ENCODE measurements at regions not wholly inside any gene's neighbourhood (a gene's known extent, or its start where the extent isn't known, plus 50 kb on each side); places are given as distances from the start of the nearest gene placed in this dataset.
"Not testable (repeated sequence)": the region's sequence is repeated elsewhere in the genome, so short reads cannot be mapped to it uniquely, and the experiment has no call there.

DNA sequence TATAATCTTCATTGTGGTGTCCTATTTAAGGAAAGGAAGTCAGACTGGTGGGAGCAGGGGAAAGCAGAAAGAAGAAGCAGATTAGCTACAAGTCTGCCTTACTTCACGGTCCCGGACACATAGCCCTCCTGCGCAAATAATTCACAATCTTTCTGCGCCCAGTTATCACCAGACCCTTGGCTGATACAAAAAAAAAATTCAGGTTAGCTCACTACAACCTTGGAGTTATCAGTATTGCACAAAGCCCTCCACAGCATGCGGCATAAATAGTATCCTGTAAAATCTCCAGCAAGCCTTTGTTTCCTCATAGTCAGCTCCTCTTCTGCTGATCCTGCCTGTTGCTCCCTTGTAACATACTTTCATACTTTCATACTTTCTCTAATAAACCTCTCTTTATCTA lies 148.6 kb upstream of the FUT9 start:
- DNase-seq: no peak

DNA sequence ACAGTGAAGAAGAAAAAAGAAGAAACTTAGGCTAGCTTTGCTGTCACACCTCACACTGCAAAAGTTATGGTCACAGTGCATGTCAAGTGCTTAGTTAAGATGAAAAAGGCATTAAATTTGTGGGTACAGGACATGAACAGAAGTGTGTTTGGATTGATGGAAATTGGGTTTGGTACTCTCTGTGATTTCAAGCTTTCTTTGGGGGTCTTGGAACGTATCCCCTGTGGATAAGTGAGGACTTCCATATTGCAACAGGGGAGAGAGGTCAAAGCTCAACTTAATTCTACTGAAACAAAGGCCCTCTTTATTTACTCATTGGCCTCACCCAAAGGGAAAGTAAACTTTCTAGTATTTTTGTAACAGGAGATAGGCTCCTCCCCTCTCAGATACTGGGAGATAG lies 138.3 kb upstream of the FUT9 start:
- no peak for DNase-seq

DNA sequence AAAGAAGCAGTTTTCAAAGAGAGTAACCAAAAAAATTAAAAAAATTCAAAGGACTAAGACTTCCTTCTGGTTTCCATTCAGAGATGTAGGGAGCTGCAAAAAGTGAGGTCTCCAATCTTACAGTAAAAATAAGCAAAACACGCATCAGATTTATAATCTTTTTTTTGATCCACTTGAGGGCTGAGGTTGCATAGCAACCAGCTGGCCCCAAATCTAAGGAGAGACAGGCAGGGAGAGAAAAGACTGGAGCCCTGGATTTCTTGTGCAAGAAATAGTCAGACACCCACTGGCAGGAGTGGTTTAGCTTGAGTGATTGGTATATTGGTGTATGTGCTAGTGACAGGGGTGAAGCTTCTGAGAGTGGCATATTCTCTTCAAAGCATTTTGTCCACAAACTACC lies 135.9 kb upstream of the FUT9 start:
- no peak for DNase-seq

DNA sequence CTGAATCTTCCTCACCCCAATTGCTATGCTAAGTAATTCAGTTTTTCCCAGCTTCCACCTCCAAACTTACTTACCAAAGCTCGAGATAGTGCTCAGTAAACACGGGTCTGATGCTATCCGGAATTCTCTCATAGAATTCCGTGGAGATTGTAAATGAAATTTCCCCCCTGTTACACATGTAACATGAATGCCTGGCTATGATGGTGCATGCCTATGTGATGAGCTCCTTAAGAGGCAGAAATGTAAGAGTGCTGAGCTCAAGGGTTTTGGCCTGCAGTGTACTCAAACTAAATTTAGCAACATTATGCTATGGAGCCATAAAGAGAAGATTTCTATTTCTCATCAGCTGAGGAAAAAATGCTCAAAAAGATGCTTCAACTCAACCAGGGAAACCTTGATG lies 133.4 kb upstream of the FUT9 start:
- DNase-seq: no peak

DNA sequence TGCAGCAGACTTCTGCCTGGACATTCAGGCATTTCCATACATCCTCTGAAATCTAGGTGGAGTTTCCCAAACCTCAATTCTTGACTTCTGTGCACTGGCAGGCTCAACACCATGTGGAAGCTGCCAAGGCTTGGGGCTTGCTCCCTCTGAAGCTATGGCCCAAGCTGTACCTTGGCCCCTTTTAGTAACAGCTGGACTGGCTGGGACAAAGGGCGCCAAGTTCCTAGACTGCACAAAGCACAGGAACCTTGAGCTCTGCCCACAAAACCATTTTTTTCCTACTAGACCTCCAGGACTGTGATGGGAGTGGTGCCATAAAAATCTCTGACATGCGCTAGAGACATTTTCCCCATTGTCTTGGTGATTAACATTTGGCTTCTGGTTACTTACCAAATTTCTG lies 127.1 kb upstream of the FUT9 start:
- not testable (repeated sequence) for DNase-seq

DNA sequence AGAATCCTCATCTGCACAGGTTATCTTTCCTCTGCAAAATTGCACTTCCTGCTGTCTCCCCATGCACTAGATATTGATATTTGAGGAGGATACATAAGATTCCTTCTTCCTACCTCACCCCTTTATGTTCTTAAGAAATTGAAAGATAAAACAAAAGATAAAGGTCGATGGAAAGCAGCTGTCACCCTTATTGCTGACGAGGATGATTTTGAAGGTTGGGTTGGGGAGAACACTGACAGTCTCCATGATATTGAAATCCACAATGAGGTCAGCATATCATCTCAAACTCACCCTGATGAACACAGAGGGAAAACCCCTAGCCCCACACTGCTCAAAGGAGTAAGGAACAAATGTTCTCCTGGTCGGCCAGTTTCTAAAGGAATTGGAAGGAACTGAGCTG lies 110.6 kb upstream of the FUT9 start:
- no peak for DNase-seq

DNA sequence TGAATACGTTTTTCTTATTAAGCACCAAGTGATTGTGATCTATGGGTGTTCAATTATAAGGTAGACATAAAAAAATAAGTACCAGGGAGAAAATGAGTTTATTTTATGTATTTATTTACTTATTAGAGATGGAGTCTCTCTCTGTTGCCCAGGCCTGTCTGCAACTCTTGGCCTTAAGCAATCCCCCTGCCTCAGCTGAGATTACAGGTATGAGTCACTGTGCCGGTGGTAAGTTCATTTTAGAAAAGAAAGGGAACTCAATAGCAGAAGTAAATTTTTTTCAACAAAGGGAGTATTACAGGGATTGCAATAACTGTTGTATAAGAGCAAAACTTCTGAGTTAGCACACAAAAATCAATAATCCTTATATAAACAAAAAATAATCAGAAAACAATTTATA lies 98.7 kb upstream of the FUT9 start:
- DNase-seq: no peak

DNA sequence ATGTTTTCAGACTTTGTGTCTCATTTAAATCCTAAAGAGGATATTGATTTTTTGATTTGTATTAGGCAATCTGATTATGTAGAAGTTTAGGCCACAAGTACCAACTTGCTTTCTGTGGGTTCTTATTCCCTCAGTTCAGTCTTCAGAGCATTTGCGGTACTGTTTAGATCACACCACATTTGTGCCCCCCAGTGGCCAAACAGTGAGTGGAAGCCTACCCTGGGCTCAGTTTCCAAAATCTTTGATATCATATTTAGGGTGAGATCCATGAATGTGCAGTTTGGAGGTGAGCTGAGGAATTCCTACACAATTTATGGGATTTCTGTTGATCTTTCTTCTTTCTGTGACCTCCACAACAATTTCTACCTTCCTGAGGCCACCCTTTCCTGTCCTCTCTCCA lies 92.3 kb upstream of the FUT9 start:
- DNase-seq: no peak

DNA sequence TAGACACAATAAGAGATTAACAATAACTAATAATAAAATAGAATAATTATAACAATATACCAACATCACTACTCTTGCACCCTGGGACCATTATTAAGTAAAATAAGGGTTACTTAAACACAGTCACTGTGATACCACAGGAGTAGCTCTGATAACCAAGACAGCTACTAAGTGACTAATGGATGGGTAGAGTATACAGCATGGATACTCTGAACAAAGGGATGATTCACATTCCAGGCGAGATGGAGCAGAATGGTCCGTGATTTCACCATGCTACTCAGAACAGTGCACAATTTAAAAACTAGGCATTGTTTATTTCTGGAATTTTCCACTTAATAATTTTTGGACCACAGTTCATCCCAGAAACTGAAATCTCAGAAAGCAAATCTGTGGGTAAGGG lies 80.0 kb upstream of the FUT9 start:
- no peak for DNase-seq

DNA sequence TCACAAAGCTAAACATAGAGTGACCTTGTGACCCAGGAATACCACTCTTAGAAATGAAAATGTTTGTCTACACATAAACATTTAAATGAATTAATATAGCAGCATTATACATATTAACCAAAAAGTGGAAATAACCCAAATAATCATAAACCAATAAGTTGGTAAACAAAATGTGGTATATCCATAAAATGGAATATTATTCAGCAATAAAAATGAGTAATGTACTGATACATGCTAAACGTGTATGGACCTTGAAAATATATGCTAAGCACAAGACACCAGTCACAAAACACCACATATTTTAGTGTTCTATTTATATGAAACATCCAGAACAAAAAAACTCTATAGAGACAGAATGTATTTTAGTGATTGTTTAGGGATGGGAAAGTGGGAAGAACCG lies 68.9 kb upstream of the FUT9 start:
- no peak for DNase-seq

DNA sequence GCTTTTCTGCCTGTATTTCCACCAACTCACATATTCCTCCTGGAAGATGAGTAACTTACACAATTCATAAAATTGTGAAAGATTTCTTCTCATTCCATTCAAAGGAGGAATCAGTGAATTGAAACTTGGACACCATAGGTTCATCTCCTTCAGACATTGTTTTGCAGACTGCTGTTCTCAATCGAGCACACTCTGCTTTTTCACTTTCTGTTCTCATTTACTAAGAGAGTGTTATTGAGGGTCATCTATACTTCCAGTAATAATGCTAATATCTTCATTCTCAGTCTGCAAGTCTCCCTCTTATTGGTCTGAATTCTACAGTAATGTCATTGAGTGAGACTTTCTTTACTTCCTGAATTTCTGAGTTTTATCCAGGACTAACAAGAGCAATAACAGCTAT lies 67.5 kb upstream of the FUT9 start:
- DNase-seq: no peak

DNA sequence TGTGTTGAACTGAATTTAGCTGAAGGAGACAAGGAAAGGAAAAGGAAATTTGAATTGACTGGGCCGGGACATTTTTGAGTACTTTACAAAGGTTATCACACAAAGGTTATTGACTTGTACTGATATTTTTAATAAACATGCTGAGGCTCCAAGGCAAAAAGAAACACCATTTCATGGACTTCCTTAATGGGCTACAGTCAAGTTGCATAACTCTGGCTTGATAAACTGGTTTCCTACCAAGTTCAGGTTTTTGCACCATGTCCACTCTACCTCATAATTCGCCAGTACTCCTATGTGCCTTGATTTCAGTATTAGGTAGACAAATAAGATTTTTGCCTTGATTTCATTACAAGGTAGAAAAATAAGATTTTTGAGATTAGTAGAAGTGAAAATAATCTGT lies 65.8 kb upstream of the FUT9 start:
- DNase-seq: no peak

DNA sequence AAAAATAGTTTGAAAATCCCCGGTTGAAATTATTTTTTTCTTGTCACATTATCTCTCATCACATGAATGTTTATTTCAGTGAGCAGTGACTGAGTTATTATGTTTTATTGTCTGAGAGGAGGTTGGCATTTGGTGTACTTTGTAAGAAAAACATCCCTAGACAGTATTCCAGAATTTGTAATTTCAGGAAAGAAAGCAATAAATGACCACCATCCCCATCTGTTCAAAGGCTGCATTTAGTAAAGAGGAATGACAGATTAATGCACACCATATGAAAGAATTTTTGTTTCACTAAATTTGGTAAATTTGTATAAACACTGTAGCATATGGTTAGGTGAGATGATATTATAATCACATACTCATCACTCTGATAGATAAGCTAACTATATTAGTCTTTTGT lies 57.1 kb upstream of the FUT9 start:
- DNase-seq: no peak

DNA sequence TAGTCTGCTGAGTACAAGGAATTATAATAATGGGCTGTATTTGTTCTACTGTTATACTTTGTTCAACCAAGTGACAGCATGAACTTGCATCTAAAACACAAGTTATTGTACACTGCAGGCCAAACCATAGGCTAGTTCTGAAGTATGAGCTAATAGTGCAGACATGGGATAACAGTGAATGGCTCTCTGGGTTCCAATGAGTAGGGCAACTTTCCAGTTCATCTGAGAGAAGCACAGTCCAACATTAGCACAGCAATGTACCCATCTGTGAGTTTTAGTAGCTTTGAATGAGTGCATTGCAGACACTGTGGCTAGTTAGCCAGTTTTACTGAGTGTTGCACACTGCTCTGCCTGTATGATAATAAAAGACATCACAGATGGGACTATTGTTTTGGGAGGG lies 56.5 kb upstream of the FUT9 start:
- no peak for DNase-seq

Data from GF-D8 (cell line).